ENCODE measurements at regions not wholly inside any gene's neighbourhood (a gene's known extent, or its start where the extent isn't known, plus 50 kb on each side); places are given as distances from the start of the nearest gene placed in this dataset.

- intact Hi-C loops (cut with micrococcal nuclease): no loop called here
- no peak for TF ChIP-seq POLR2A (IDR thresholded peaks at IDR 0.05; ENCODE audit: low read depth, low read length)
- no peak for TF ChIP-seq CTCF (IDR thresholded peaks at IDR 0.05; ENCODE audit: extremely low read depth in 1 of 2, insufficient read depth in 1 of 2, low read depth in 1 of 2, low read length in 2 of 2)
- TF ChIP-seq MYC (IDR thresholded peaks at IDR 0.05; ENCODE audit: low read depth, low read length): no peak
- TF ChIP-seq FOS (IDR thresholded peaks at IDR 0.05; ENCODE audit: borderline replicate concordance, insufficient read depth, low read length): no peak
- TF ChIP-seq GATA2 (IDR thresholded peaks at IDR 0.05; ENCODE audit: insufficient read depth, insufficient read length, low read depth, low read length): no peak
- TF ChIP-seq POLR2AphosphoS5 (IDR thresholded peaks at IDR 0.05; ENCODE audit: insufficient read depth, low read depth, low read length): no peak
- TF ChIP-seq JUN (IDR thresholded peaks at IDR 0.05; ENCODE audit: borderline replicate concordance, insufficient read depth, insufficient read length, low read depth): no peak
- no peak for TF ChIP-seq MAX (IDR thresholded peaks at IDR 0.05; ENCODE audit: insufficient read depth, insufficient read length)
- TF ChIP-seq EZH2 (IDR thresholded peaks at IDR 0.05; ENCODE audit: borderline replicate concordance, low read depth, low read length, severe bottlenecking): no peak
- Histone ChIP-seq H2AFZ (ENCODE audit: low read depth, low read length) (no peak overlapping the region), H3K36me3 (ENCODE audit: control insufficient read depth in 2 of 2, extremely low read depth in 1 of 2, insufficient read depth in 2 of 2, low read length in 2 of 2) (no peaks in the 10 kb centered on the region), H3K9me3 (replicated peaks; ENCODE audit: control insufficient read depth, insufficient read depth, low read length) (no peaks in the 10 kb centered on the region), H3K4me1 (ENCODE audit: control insufficient read depth, extremely low read depth, insufficient read depth, low read length) (no peaks in the 10 kb centered on the region), H3K4me3 (replicated peaks in 1 of 3; ENCODE audit: insufficient read depth in 1 of 3, low read depth in 1 of 3, low read length in 3 of 3) (no peak overlapping the region), H4K20me1 (replicated peaks; ENCODE audit: control insufficient read depth, extremely low read depth, insufficient read depth, low read length) (no peaks in the 10 kb centered on the region), H3K4me2 (ENCODE audit: insufficient read depth, low read length) (no peak overlapping the region), H3K27me3 (ENCODE audit: control insufficient read depth in 2 of 2, insufficient read depth in 2 of 2, low read length in 2 of 2) (no peaks in the 10 kb centered on the region), H3K9me1 (replicated peaks; ENCODE audit: control insufficient read depth, extremely low read depth, insufficient read depth, low read length) (no peaks in the 10 kb centered on the region), H3K27ac (ENCODE audit: insufficient read depth, low read depth, low read length) (no peak overlapping the region), H3K9ac (replicated peaks; ENCODE audit: extremely low read depth, insufficient read depth, low read length) (no peak overlapping the region), H3K79me2 (ENCODE audit: control insufficient read depth, insufficient read depth, low read length) (no peaks in the 10 kb centered on the region)
- dilution Hi-C loops (cut with MboI; ENCODE audit: extremely low pct_ligation_motif_present, low sequenced_read_pairs): no loop called here
- ChIA-PET POLR2A (no interaction called here), CTCF (no interaction called here)
- BruUV-seq (replicated peaks): no TSS peak
- no peak for DNase-seq (ENCODE audit: low read depth, low spot score)
- no peak for FAIRE-seq
These were observed 69.8 kb downstream of the IGSF1 start for GRCh38 chrX:131219271-131219670.

Data from endothelial cell of umbilical vein (primary cell).